ENCODE measurements at regions not wholly inside any gene's neighbourhood (a gene's known extent, or its start where the extent isn't known, plus 50 kb on each side); places are given as distances from the start of the nearest gene placed in this dataset.
A peak's percentile ranks its signal among the peaks of the same experiment; 100 is the strongest.

- TF ChIP-seq CTCF (IDR thresholded peaks at IDR 0.05) (no peak), POLR2A (IDR thresholded peaks at IDR 0.05) (peak; percentile 15), EP300 (IDR thresholded peaks at IDR 0.05) (no peak)
Measured at GRCh38 chr7:54837168-54837567, 78.2 kb upstream of the SEC61G start.
